Calu3 (cell line): ENCODE measurements at regions not wholly inside any gene's neighbourhood (a gene's known extent, or its start where the extent isn't known, plus 50 kb on each side); places are given as distances from the start of the nearest gene placed in this dataset.

Experiments used
- BruUV-seq: library from RNA; stranded (reverse); fragments of 400-500 nt; replicated peaks from 2 replicates; lab custom pipeline; 2021; lab: Mats Ljungman, UMichigan
- CTCF ChIA-PET: fragments of 300-600 bp; sonication (Branson Sonifier 250); formaldehyde crosslinking; loops from one replicate; lab custom pipeline; 2022; ENCODE audit warnings: antibody characterized with exemption; lab: Charles Lee
- DNase-seq: peaks from one replicate; pipeline ENCODE4 v3.0.0; 2022
- H3K27ac Mint-ChIP-seq: one replicate; pipeline ENCODE4 v1.8.0; 2022; ENCODE audit warnings: mixed read lengths; ENCODE audit not compliant: unreplicated experiment
- H3K27me3 Mint-ChIP-seq: one replicate; pipeline ENCODE4 v1.8.0; 2022; ENCODE audit warnings: mixed read lengths; ENCODE audit not compliant: unreplicated experiment
- H3K36me3 Mint-ChIP-seq: one replicate; pipeline ENCODE4 v1.8.0; 2022; ENCODE audit warnings: mild to moderate bottlenecking, moderate library complexity, mixed read lengths; ENCODE audit not compliant: insufficient read depth, unreplicated experiment
- H3K4me1 Mint-ChIP-seq: one replicate; pipeline ENCODE4 v1.8.0; 2022; ENCODE audit warnings: mild to moderate bottlenecking, low read depth, mixed read lengths; ENCODE audit not compliant: unreplicated experiment
- H3K4me3 Mint-ChIP-seq: one replicate; pipeline ENCODE4 v1.8.0; 2022; ENCODE audit warnings: mild to moderate bottlenecking, low read depth, moderate library complexity, mixed read lengths; ENCODE audit not compliant: unreplicated experiment
- H3K9me3 Mint-ChIP-seq: one replicate; pipeline ENCODE4 v1.8.0; 2022; ENCODE audit warnings: low read depth, mixed read lengths; ENCODE audit not compliant: unreplicated experiment
- CTCF ChIP-seq: fragments of 200-600 bp; IDR thresholded peaks from one replicate; pipeline ENCODE4 v1.8.0; 2022; ENCODE audit warnings: antibody characterized with exemption; ENCODE audit not compliant: unreplicated experiment
- intact Hi-C: fragments of 100-400 bp; cut with micrococcal nuclease; formaldehyde crosslinking; loops from one replicate; pipeline ENCODE4 v1.10.0; 2022; ENCODE audit not compliant: unreplicated experiment

GRCh38 chr3:30954426-30954825, 60.0 kb upstream of the GADL1 start:
- intact Hi-C loops = no loop called here
- Mint-ChIP-seq H3K9me3 (peaks cover 5% of the 10 kb centered on the region), H3K27ac (no peak overlapping the region), H3K36me3 (no peaks in the 10 kb centered on the region), H3K4me3 (no peak overlapping the region), H3K27me3 (peaks cover 25% of the 10 kb centered on the region), H3K4me1 (no peaks in the 10 kb centered on the region)
- BruUV-seq = no TSS peak
- CTCF ChIA-PET = no interaction called here
- TF ChIP-seq CTCF = no peak
- DNase-seq = no peak

GRCh38 chr3:30962084-30962483, 67.6 kb upstream of the GADL1 start:
- TF ChIP-seq CTCF = no peak
- no peak for DNase-seq
- H3K4me3 Mint-ChIP-seq = no peak overlapping the region
- H3K9me3 Mint-ChIP-seq = peaks cover 5% of the 10 kb centered on the region
- intact Hi-C loops = no loop called here
- CTCF ChIA-PET = no interaction called here
- H3K27me3 Mint-ChIP-seq = peaks cover 29% of the 10 kb centered on the region
- no peaks in the 10 kb centered on the region for H3K36me3 Mint-ChIP-seq
- BruUV-seq = no TSS peak
- H3K4me1 Mint-ChIP-seq = no peaks in the 10 kb centered on the region
- no peak overlapping the region for H3K27ac Mint-ChIP-seq

- CTCF ChIA-PET = no interaction called here
- DNase-seq = no peak
- Mint-ChIP-seq H3K4me3 (no peak overlapping the region), H3K27ac (no peak overlapping the region), H3K9me3 (peaks cover 5% of the 10 kb centered on the region), H3K36me3 (no peaks in the 10 kb centered on the region), H3K27me3 (peaks cover 29% of the 10 kb centered on the region), H3K4me1 (no peaks in the 10 kb centered on the region)
- BruUV-seq = no TSS peak
- intact Hi-C loops = no loop called here
- TF ChIP-seq CTCF = no peak
Observed at GRCh38 chr3:30962493-30962892, 68.0 kb upstream of the GADL1 start.

GRCh38 chr3:30963223-30963722, 68.8 kb upstream of the GADL1 start:
- Mint-ChIP-seq H3K4me1 (no peaks in the 10 kb centered on the region), H3K9me3 (peaks cover 5% of the 10 kb centered on the region), H3K27ac (no peak overlapping the region), H3K36me3 (no peaks in the 10 kb centered on the region), H3K27me3 (peaks cover 29% of the 10 kb centered on the region), H3K4me3 (no peak overlapping the region)
- DNase-seq = no peak
- BruUV-seq = no TSS peak
- intact Hi-C loops = no loop called here
- TF ChIP-seq CTCF = no peak
- CTCF ChIA-PET = no interaction called here
